HFFc6 (cell line): ENCODE measurements at regions not wholly inside any gene's neighbourhood (a gene's known extent, or its start where the extent isn't known, plus 50 kb on each side); places are given as distances from the start of the nearest gene placed in this dataset.

Experiments used
- DNase-seq: peaks from one replicate; pipeline ENCODE4 v3.0.0-alpha.2; 2018
- H3K27ac Mint-ChIP-seq: 2 replicates; pipeline ENCODE4 v1.8.0; 2020; ENCODE audit warnings: mild to moderate bottlenecking, mixed read lengths
- H3K27me3 Mint-ChIP-seq: 2 replicates; pipeline ENCODE4 v1.8.0; 2021; ENCODE audit warnings: mild to moderate bottlenecking, moderate library complexity, mixed read lengths; ENCODE audit not compliant: insufficient read depth
- H3K36me3 Mint-ChIP-seq: 2 replicates; pipeline ENCODE4 v1.8.0; 2021; ENCODE audit warnings: low read depth, mixed read lengths
- H3K4me1 Mint-ChIP-seq: 2 replicates; pipeline ENCODE4 v1.8.0; 2020; ENCODE audit warnings: low read depth, mixed read lengths
- H3K4me3 Mint-ChIP-seq: 2 replicates; pipeline ENCODE4 v1.8.0; 2020; ENCODE audit warnings: mild to moderate bottlenecking, moderate library complexity, mixed read lengths
- H3K9me3 Mint-ChIP-seq: 2 replicates; pipeline ENCODE4 v1.8.0; 2020; ENCODE audit warnings: mild to moderate bottlenecking, mixed read lengths
- CTCF ChIP-seq: fragments of 200-600 bp; sonication (generic); IDR thresholded peaks from 2 replicates; pipeline ENCODE4 v1.5.0; 2021; ENCODE audit warnings: antibody characterized with exemption, mild to moderate bottlenecking

DNA sequence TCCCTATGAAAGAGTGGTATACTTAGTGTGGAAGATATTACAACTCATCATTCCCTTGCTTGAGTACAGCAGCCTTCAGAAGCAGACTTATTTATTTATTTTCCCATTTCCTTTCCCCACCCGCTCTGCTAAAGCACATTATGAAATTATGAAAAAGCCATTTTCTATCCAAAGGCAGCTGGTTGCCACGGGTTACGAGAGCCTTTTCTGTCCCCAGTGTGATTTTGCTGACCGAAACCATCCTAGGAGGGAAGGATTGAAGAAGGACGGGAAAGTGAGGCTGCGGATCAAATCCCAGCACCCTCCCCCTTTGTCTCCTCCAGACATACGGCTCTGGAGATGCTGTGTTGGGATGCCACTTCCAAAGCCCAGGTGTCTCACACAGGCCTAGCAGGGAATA, 246.9 kb downstream of the TLR4 start:
- H3K36me3 Mint-ChIP-seq = no peaks in the 10 kb centered on the region; the same call in 1 of the 2 replicates
- H3K9me3 Mint-ChIP-seq = peaks cover 16% of the 10 kb centered on the region
- no peak overlapping the region for H3K27ac Mint-ChIP-seq
- DNase-seq = no peak
- H3K4me3 Mint-ChIP-seq = no peak overlapping the region
- no peaks in the 10 kb centered on the region for H3K27me3 Mint-ChIP-seq
- no peaks in the 10 kb centered on the region for H3K4me1 Mint-ChIP-seq
- no peak for TF ChIP-seq CTCF

DNA sequence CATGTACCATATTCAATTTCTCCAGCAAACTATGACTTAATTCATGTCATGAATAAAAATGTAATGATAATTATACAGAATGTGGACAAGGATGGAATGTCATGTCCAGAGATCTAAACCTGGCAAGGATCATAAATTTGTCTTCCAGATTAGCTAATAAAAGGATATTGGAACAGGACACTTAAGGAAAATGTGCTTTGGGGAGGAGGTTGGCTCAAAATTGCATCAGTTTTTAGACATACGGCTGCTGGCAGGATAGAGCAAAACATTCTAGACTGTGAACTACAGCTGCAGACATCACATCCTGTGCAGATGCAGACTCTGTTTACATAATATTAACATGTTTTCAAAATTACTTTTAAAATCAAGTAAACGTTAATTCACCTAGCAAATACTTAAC, 248.4 kb downstream of the TLR4 start:
- no peaks in the 10 kb centered on the region; the same call in 1 of the 2 replicates for H3K36me3 Mint-ChIP-seq
- TF ChIP-seq CTCF = no peak
- no peak for DNase-seq

DNA sequence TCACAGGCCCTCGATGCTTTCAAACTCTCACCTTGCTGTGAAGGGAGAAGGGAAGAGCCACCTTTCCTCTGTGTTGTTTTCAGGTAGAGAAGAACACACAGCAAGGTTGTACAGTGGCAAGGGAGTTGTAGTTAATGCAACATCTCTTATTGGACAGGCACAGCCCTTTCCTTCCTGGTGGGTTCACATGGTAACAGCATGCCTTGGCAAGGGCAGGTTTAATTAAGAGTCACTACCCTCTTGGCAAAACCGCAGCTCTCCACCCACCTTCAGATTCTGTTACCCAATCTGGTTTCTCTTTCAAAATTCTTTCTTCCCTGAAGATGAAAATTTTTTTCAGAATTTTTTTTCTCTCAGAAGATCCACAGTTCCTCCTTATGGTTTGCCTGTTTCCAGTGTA, 253.1 kb downstream of the TLR4 start:
- Mint-ChIP-seq H3K27ac (no peak overlapping the region), H3K4me1 (no peaks in the 10 kb centered on the region), H3K4me3 (no peak overlapping the region), H3K27me3 (no peaks in the 10 kb centered on the region; the same call in 1 of the 2 replicates), H3K36me3 (no peaks in the 10 kb centered on the region; the same call in 1 of the 2 replicates), H3K9me3 (peaks cover 17% of the 10 kb centered on the region)
- TF ChIP-seq CTCF = no peak
- DNase-seq = no peak

More for the DNA sequence above, 248.4 kb downstream of the TLR4 start:
- H3K27ac Mint-ChIP-seq = no peak overlapping the region
- H3K27me3 Mint-ChIP-seq = no peaks in the 10 kb centered on the region; the same call in 1 of the 2 replicates
- no peaks in the 10 kb centered on the region for H3K4me1 Mint-ChIP-seq
- peaks cover 16% of the 10 kb centered on the region for H3K9me3 Mint-ChIP-seq
- H3K4me3 Mint-ChIP-seq = no peak overlapping the region

- TF ChIP-seq CTCF = no peak
- Mint-ChIP-seq H3K4me3 (no peak overlapping the region), H3K27me3 (no peaks in the 10 kb centered on the region; the same call in 1 of the 2 replicates), H3K27ac (no peak overlapping the region), H3K4me1 (no peaks in the 10 kb centered on the region), H3K36me3 (no peaks in the 10 kb centered on the region; the same call in 1 of the 2 replicates), H3K9me3 (peaks cover 17% of the 10 kb centered on the region)
- DNase-seq = no peak
These were observed 254.5 kb downstream of the TLR4 start for GRCh38 chr9:117958726-117959125.

- no peak for DNase-seq
- Mint-ChIP-seq H3K4me1 (no peaks in the 10 kb centered on the region), H3K4me3 (no peak overlapping the region), H3K9me3 (peaks cover 26% of the 10 kb centered on the region), H3K27me3 (no peaks in the 10 kb centered on the region), H3K36me3 (no peaks in the 10 kb centered on the region; the same call in 1 of the 2 replicates), H3K27ac (no peak overlapping the region)
- TF ChIP-seq CTCF = no peak
These were observed 259.4 kb downstream of the TLR4 start for GRCh38 chr9:117963493-117964090.
